Suppressor macrophage (primary cell): ENCODE measurements at regions not wholly inside any gene's neighbourhood (a gene's known extent, or its start where the extent isn't known, plus 50 kb on each side); places are given as distances from the start of the nearest gene placed in this dataset.
A peak's percentile ranks its signal among the peaks of the same experiment; 100 is the strongest.

Experiments
- DNase-seq, 4 experiments: peaks; one replicate each; pipeline ENCODE4 v3.0.0-alpha.2; 2020 to 2022

- DNase-seq = no peak
Observed at GRCh38 chr15:36363335-36363734, 216.1 kb upstream of the CDIN1 start.

GRCh38 chr15:36364377-36364776 is 215.0 kb upstream of the CDIN1 start:
- no peak for DNase-seq

GRCh38 chr15:36365963-36366362 is 213.5 kb upstream of the CDIN1 start:
- DNase-seq = peak in 2 of 4 experiments; percentile 4 to 9

GRCh38 chr15:36370051-36370730 is 209.2 kb upstream of the CDIN1 start:
- no peak for DNase-seq

- no peak for DNase-seq
Observed at GRCh38 chr15:36370731-36371112, 208.7 kb upstream of the CDIN1 start.

GRCh38 chr15:36371509-36371908 is 207.9 kb upstream of the CDIN1 start:
- DNase-seq = no peak

- DNase-seq = no peak
Observed at GRCh38 chr15:36372968-36373367, 206.5 kb upstream of the CDIN1 start.

GRCh38 chr15:36373550-36373949 is 205.9 kb upstream of the CDIN1 start:
- no peak for DNase-seq

GRCh38 chr15:36389107-36389506 is 190.3 kb upstream of the CDIN1 start:
- DNase-seq = no peak

- DNase-seq = no peak
Observed at GRCh38 chr15:36390491-36390890, 188.9 kb upstream of the CDIN1 start.

GRCh38 chr15:36392676-36393266 is 186.7 kb upstream of the CDIN1 start:
- DNase-seq = no peak

GRCh38 chr15:36398212-36398611 is 181.2 kb upstream of the CDIN1 start:
- no peak for DNase-seq

GRCh38 chr15:36399276-36399675 is 180.2 kb upstream of the CDIN1 start:
- DNase-seq = no peak

GRCh38 chr15:36400936-36401585 is 178.4 kb upstream of the CDIN1 start:
- DNase-seq = no peak

GRCh38 chr15:36401586-36401966 is 177.8 kb upstream of the CDIN1 start:
- no peak for DNase-seq

- DNase-seq = no peak
Observed at GRCh38 chr15:36403351-36403750, 176.1 kb upstream of the CDIN1 start.

GRCh38 chr15:36406366-36406765 is 173.1 kb upstream of the CDIN1 start:
- DNase-seq = no peak

GRCh38 chr15:36406911-36407310 is 172.5 kb upstream of the CDIN1 start:
- no peak for DNase-seq

GRCh38 chr15:36407647-36408046 is 171.8 kb upstream of the CDIN1 start:
- no peak for DNase-seq

- DNase-seq = no peak
Observed at GRCh38 chr15:36409819-36410218, 169.6 kb upstream of the CDIN1 start.

GRCh38 chr15:36414670-36415069 is 164.8 kb upstream of the CDIN1 start:
- no peak for DNase-seq

- DNase-seq = no peak
Observed at GRCh38 chr15:36415643-36416042, 163.8 kb upstream of the CDIN1 start.

GRCh38 chr15:36422631-36423030 is 156.8 kb upstream of the CDIN1 start:
- DNase-seq = no peak

- no peak for DNase-seq
Observed at GRCh38 chr15:36426691-36427090, 152.7 kb upstream of the CDIN1 start.
